HG02759 (cell line): ENCODE measurements at regions not wholly inside any gene's neighbourhood (a gene's known extent, or its start where the extent isn't known, plus 50 kb on each side); places are given as distances from the start of the nearest gene placed in this dataset.

Experiments used
- ATAC-seq: cut with Tn5 transposase; IDR thresholded peaks from one replicate; pipeline ENCODE4 v1.9.1; 2021; ENCODE audit warnings: mild to moderate bottlenecking, moderate library complexity; ENCODE audit not compliant: unreplicated experiment

DNA sequence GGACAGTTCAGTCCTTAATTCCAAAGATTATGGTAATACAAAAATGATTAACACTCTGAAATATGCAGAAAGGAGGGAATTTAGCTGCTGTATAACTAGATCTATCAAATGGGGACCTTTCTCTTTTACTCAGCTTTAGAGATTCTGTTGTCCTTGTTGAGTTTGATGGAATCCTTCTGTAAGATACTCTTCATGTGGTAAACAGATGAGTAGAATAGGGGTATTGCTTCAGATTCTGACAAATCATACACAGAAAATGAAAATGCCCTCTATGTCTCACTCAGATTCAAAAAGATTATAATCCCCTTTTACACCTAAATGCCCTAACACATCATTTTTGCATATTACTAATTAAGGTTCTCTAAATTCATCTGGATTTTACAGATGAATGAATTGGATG, 50.7 kb downstream of the ARHGAP35 start:
- no peak for ATAC-seq

DNA sequence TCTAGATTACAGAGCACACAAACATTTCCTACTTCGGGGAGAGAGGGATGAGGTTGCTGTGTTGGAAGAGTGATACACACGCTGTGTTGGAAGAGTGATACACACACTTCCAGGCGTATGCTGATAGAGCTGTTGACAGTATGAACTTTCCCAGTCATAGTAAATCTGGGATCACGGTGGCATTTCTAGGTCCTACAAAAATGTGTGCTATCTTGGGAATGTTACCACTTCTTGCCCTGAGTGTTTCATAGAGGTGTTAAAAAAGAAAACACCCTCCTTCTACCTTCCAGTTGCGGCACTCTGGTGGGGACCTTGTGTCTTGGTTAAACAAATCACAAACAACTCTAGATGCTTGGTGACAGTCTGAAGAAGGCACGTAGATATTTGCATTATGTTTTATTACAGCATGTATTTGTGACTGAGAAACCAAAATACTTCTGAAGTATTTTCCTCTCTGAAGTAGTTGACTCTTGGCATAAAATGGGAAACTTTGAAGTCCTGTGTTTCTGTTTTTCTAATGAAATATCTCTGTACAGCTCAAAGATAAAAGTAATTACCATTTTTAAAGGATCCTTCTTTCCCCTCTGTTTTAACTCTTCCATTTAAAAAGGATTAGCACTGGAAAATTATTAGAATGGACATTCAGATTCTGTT, 52.5 kb downstream of the ARHGAP35 start:
- ATAC-seq = no peak

GRCh38 chr19:46913852-46914430, 53.1 kb downstream of the ARHGAP35 start:
- no peak for ATAC-seq

DNA sequence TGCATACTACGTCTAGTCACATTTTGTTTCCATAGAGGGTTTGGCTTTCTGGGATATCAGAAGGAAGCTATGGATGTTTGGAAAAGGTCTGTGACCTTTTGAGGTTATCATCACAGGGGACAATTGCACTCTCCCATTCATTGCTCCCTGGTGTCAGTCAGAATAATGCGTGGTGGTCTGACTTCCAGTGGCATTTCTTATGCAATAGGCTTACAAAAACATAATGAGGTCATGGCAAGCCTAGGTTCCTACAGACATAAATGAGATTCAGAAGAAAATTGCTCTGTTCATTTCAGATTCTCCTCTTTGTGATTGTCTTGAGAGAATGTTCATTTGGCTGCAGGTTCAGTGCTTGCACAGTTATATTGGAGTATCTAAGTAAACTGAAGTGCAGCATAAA, 54.6 kb downstream of the ARHGAP35 start:
- no peak for ATAC-seq

DNA sequence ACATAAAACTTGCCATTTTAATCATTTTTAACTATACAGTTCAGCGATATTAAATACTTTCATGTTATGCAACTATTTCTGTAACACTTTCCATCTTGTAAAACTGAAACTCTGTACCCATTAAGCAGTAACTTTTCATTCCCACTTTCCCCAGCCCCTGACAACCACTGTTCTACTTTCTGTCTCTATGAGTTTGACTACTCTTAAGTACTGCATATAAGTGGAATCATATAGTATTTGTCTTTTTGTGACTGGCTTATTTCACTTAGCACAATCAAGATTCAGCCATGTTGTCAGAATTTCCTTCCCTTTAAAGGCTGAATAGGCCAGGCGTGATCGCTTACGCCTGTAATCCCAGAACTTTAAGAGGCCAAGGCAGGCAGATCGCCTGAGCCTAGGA, 56.2 kb downstream of the ARHGAP35 start:
- ATAC-seq = no peak

DNA sequence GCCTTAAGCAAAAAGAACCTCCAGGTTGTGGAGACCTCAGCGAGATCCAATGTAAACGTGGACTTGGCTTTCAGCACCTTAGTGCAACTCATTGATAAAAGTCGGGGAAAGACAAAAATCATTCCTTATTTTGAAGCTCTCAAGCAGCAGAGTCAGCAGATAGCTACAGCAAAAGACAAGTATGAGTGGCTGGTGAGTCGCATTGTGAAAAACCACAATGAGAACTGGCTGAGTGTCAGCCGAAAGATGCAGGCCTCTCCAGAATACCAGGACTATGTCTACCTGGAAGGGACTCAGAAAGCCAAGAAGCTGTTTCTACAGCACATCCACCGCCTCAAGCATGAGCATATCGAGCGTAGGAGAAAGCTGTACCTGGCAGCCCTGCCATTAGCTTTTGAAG, 58.5 kb downstream of the ARHGAP35 start:
- ATAC-seq = no peak

- no peak for ATAC-seq
Measured at GRCh38 chr19:46920362-46920761, 59.6 kb downstream of the ARHGAP35 start.

- no peak for ATAC-seq
Measured at GRCh38 chr19:46921071-46921470, 60.3 kb downstream of the ARHGAP35 start.

GRCh38 chr19:46922465-46922864, 61.7 kb downstream of the ARHGAP35 start:
- ATAC-seq = no peak

GRCh38 chr19:46924874-46925547, 64.2 kb downstream of the ARHGAP35 start:
- peak; percentile 45 for ATAC-seq

DNA sequence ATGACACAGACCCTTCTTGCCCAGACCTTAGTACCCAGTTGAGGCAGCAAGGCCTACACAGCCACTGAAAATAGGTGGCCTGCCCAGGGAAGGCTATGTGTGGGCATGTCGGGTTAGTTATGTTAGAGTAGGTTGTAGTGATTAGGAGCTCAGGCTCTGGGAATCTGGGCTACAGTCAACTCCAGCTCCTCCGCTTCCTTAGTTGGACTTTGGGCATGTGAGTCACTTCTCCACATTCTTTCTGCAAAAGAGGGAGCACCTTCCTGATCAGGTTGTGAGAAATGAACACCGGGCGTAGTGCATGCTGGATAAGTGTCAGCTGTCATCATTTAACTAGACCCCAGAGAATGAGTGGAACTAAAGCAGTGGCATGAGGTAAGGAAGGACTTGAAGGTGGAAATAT, 64.8 kb downstream of the ARHGAP35 start:
- no peak for ATAC-seq

- no peak for ATAC-seq
Measured at GRCh38 chr19:46926170-46927071, 65.6 kb downstream of the ARHGAP35 start.

- no peak for ATAC-seq
Measured at GRCh38 chr19:46927106-46927505, 66.3 kb downstream of the ARHGAP35 start.

GRCh38 chr19:46927893-46928292, 67.1 kb downstream of the ARHGAP35 start:
- ATAC-seq = no peak

DNA sequence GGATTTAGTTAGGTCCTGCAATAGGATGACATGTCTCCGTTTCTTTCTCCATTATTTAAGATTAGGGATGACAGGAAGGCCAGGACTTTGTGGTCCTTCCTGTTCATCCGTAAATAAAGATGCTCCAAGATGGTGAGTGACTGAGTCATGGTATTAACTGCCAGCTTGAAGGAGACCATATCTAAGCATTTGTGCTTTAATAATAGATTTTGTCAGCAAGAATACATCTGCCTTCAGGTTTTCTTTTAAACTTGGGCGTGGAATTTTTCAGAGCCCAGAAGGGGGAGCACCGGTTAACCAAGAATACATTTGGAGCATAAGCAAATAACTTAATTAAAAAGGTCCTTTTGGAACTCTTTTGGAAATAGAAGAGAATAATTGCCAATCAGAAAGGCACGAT, 68.2 kb downstream of the ARHGAP35 start:
- no peak for ATAC-seq

DNA sequence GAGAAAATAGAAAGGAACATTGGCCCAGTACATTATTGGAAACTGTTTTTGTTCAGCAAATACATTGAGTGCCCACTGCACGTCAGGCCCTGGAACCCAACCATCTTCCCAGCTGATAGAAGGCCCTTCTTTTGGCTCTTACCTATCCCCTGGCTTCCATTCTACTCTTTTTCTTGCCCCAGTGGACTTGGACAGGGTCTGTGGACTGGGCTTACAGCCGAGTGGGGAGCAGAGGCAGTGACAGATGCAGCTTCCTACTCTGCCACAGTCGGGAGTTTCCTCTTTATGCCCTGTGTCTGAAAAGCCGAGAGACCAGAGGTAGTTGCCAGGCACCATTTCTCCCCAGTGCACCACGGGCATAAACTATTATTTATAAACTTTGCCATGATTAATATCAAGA, 70.4 kb downstream of the ARHGAP35 start:
- ATAC-seq = no peak

DNA sequence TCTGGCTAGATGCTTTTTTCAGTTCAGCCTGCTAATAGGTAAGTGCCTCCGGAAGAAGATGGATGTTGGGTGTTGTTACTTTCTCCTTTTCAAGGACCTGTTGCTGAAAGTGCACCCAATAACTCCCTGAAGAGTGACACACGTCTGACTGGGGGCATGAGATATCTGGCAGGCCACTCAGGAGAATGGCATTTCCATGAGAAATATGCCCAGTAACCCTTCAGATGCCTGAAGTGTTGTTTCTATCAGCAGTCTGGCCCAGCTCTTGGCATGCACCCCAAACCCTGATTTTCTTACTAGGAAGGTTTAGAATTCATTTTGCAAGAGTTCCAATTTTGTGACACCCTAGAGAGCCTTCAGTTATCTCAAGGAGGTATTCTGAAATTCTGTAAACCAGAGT, 71.5 kb downstream of the ARHGAP35 start:
- no peak for ATAC-seq

DNA sequence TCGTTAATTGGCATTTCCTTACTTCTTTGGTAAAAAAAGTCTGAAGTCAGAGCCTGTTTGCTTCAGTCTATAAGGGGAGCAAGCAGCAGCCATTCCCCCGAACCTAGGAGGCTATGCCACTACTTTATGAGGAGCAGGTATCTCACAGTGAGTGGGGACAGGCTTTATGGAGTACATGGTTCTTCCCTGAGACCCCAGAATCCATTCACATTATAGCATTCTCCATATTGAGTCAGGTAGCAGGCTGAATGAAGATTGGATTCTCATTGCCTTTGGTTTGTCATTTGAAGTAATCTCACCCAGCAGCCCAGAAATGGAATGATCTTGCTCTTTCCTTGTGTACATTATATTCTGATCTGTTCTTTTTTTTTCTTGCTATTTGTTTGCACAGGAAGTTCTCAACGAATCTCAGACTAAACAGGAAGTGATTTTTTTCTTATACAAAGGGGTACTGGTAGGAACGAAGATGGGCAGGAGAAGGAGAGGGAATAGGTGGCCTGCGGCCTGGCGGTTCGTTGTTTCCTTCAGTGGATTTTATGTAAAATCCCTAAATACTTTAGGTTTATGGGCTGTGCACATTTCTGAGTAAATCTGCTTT, 74.4 kb downstream of the ARHGAP35 start:
- no peak for ATAC-seq

DNA sequence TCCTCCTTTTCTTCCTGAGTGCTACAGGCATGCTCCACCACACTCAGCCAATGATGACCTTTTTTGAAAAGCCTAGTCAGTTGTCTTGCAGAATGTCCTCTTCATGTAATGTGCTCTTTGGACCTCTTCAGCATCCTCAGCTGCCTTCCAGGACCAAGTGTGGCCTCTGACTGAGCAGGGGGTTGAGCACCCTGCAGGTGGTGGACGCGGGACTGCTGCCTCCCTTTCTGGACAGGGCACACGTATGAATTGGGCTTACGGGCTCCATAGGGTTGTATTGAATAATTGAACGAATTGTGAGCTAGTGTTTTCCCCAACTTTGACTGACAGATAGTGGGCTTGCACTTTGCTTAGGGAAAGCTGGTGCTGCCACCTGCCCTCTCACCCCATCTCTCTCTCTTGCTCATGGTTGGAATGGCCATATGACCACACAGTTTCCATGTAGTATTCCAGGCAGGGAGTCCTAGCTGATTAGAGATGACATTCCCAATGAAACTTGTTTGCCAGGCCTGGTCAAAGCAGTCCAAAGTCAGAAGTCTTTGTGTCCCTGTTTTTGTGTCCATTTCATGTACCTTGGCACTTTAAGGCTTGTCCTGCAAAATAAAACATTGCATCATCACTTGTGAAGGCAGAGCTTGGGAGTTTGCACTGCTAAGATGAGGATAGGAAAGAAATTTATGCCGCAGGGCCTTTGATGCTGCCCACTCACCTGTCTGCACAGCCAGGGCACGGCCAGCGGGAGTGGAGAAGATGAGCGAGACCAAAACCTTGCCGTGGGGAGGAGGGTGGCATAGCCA, 76.3 kb upstream of the NPAS1 start:
- ATAC-seq = no peak

DNA sequence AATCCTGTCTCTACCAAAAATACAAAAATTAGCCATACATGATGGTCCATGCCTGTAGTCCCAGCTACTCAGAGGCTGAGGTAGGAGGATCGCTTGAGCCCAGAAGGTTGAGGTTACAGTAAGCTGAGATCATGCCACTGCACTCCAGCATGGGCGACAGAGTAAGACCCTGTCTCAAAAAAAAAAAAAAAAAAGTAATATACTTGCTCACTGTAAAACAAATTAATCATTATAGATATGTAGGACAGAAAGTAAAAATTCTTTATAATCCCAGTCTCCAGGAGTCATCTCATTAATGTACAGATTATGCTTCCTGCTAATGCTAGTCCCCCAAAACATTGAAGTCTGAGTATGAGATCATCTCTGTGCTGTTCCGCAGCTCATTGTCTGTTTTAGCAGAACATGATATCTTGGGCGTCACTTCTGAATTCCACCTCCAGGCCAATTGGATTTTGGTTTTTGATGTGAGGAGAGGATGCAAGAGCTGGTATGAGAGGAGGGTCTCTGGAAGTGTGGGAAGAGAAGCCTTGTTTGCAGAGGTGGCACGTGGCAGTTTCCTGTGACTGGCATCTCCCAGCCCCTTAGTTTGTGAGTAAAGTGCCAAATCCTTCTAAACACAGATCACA, 75.4 kb upstream of the NPAS1 start:
- ATAC-seq = no peak
